Thyroid gland (tissue), 4 donors: ENCODE measurements at regions not wholly inside any gene's neighbourhood (a gene's known extent, or its start where the extent isn't known, plus 50 kb on each side); places are given as distances from the start of the nearest gene placed in this dataset.

Source experiments
- DNase-seq, 2 donors: peaks; one replicate each; pipeline ENCODE4 v3.0.0-alpha.2; 2019
- H3K27ac ChIP-seq, 3 donors: fragments of 200-600 bp; sonication (generic); 1 replicate in 2 of 3; 2 replicates in 1 of 3; pipeline ENCODE4 v1.5.1; 2016 to 2019; ENCODE audit warnings: mild to moderate bottlenecking in 1 of 3, moderate library complexity in 1 of 3
- H3K27me3 ChIP-seq: fragments of 200-600 bp; sonication (generic); one replicate; pipeline ENCODE4 v1.5.1; 2019
- H3K36me3 ChIP-seq, 2 donors: fragments of 200-600 bp; sonication (generic); one replicate each; pipeline ENCODE4 v1.5.1; 2016 to 2019
- H3K4me1 ChIP-seq, 2 donors: fragments of 200-600 bp; sonication (generic); one replicate each; pipeline ENCODE4 v1.5.1; 2017 to 2019
- H3K4me3 ChIP-seq, 3 donors: fragments of 200-600 bp; sonication (generic); replicated peaks in 1 of 3; 1 replicate in 2 of 3; 2 replicates in 1 of 3; pipeline ENCODE4 v1.5.1; 2016; ENCODE audit warnings: mild to moderate bottlenecking in 1 of 3
- H3K9me3 ChIP-seq: fragments of 200-600 bp; sonication (generic); one replicate; pipeline ENCODE4 v1.5.1; 2017
- CTCF ChIP-seq, 6 experiments: fragments of 200-600 bp in 3 of 6; fragments of 450-650 bp in 3 of 6; sonication (generic) in 3 of 6; IDR thresholded peaks; one replicate each; pipeline ENCODE4 v1.5.1; 2016 to 2019; ENCODE audit warnings: antibody characterized with exemption in 6 of 6, mild to moderate bottlenecking in 2 of 6, inconsistent platforms in 1 of 6, moderate library complexity in 1 of 6
- POLR2A ChIP-seq, 2 donors: fragments of 450-650 bp; IDR thresholded peaks; one replicate each; pipeline ENCODE4 v1.6.1; 2017; ENCODE audit warnings: antibody characterized with exemption in 2 of 2, mild to moderate bottlenecking in 2 of 2, moderate library complexity in 1 of 2
- WGBS, 2 donors: methylation state at CpG; one replicate each; pipeline ENCODE4 v1.1.5; 2017; 5-methylcytosine and 5-hydroxymethylcytosine counted together
- intact Hi-C: fragments of 100-400 bp; cut with DNase I; formaldehyde crosslinking; loops from one replicate; pipeline ENCODE4 v1.15.1; 2023

DNA sequence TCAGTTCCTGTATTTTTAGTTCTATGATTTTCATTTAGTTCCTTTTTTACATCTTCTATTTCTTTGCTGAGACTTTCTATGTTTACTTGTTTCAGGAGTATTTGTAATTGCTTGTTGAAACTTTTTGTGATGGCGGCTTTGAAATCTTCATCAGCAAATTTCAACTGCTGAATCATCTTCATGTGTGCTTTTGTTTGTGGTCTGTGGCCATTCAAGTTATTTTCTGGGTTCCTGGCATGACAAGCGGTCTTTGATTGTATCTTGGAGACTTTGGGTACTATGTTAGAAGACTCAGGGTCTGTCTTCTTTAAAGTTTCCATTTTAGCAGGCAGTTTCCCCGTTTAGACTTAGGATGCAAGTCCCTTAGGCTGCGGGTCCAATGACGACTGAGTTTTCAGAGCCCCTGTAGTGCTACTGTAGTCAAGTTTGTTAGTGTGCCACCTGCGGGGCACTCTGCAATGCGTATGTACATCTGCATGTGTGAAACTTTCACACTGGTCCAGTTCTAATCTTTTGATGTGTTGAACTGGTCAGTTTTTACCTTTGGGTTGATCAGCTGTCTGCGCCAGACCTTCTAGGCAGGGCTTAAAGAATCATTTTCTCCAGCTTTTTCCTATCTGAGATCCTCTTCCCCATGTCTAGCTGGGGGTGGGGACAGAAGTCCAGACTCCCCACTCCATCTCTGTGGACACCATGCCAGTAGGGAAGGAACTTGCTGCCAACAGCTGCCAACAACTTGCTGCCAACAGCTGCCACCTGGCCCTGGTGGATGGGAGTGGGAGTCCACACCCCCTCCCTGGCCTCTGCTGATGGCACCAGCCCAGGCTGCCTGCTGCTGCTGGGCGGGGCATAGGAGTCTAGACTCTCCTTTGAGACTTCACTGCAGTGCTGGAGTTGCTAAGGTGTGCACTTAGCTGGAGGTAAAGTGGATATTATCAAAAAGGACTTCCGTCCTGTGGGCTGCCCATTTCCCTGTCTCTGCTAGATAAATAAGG, 190.9 kb downstream of the TJP1 start:
- no peak for TF ChIP-seq POLR2A (IDR thresholded peaks at IDR 0.05)
- TF ChIP-seq CTCF (IDR thresholded peaks at IDR 0.05), result no peak
- H3K4me1 ChIP-seq, result no peaks in the 10 kb centered on the region
- DNase-seq, result peak; percentile 64 to 69
- H3K9me3 ChIP-seq, result no peaks in the 10 kb centered on the region
- intact Hi-C loops, result no loop called here
- no peak overlapping the region for H3K27ac ChIP-seq
- H3K36me3 ChIP-seq, result no peaks in the 10 kb centered on the region
- H3K4me3 ChIP-seq, result no peak overlapping the region
- H3K27me3 ChIP-seq, result no peaks in the 10 kb centered on the region
- 63 to 67% methylated on average over 10 of the region's 10 CpGs for WGBS, 2 donors

DNA sequence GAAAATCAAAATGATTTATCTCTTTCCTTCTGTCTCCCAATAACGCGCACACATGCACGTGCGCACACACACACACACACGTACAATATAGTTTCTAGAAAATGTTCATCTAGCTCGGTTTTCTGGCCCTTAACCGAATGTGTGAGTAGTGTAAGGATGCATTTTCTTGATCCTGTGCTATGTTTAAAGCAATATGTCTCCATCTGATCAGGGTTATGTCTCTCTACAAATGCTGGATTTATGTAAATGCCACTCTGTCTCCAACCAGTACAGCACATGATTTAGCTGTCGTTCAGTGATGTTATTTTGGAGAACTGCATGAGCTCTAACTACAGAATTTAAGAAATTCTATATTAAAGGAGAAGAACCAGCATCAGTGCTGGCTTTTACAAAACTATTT, 198.0 kb downstream of the TJP1 start:
- Histone ChIP-seq H3K27ac (no peak overlapping the region), H3K4me3 (no peak overlapping the region), H3K9me3 (no peaks in the 10 kb centered on the region), H3K27me3 (no peaks in the 10 kb centered on the region), H3K36me3 (no peaks in the 10 kb centered on the region), H3K4me1 (peaks cover 0 to 3% of the 10 kb centered on the region in 2 donors)
- intact Hi-C loops, result no loop called here
- no peak for DNase-seq
- 92 to 95% methylated on average over 8 of the region's 8 CpGs for WGBS, 2 donors
- TF ChIP-seq CTCF (IDR thresholded peaks at IDR 0.05), result no peak
- no peak for TF ChIP-seq POLR2A (IDR thresholded peaks at IDR 0.05)

DNA sequence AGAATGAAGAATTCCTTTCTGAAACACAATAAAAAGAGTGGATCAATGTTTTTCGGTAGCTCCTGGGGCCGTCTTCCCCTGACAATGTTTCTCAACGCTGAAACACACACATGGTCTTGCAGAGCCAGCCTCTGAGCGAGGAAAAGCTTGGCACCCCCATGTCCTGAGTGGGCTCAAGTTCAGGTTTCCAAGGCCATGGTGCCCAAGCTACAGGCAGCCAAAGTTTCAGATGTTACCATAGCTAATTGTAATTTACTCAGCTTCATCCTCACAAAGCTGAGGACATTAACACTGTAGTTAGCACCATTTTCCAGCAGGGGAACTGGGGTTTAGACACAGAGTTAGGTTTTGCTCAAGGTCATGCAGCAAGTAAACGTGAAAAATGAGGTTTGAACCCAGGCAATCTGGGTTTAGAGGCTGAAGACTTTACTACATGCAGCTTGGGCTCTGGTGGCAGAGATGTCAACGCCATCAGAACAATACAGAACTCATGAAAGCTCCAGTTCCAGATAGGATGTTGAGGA, 199.1 kb downstream of the TJP1 start:
- no peak for DNase-seq
- Histone ChIP-seq H3K4me3 (no peak overlapping the region), H3K9me3 (no peaks in the 10 kb centered on the region), H3K27me3 (no peaks in the 10 kb centered on the region), H3K36me3 (no peaks in the 10 kb centered on the region), H3K4me1 (peaks cover 0 to 3% of the 10 kb centered on the region in 2 donors), H3K27ac (no peak overlapping the region)
- TF ChIP-seq CTCF (IDR thresholded peaks at IDR 0.05), result no peak
- no peak for TF ChIP-seq POLR2A (IDR thresholded peaks at IDR 0.05)
- intact Hi-C loops, result no loop called here
- WGBS, 2 donors, result 71 to 90% methylated on average over 6 of the region's 6 CpGs

- 44 to 47% methylated on average over 7 of the region's 7 CpGs for WGBS, 2 donors
- Histone ChIP-seq H3K9me3 (no peaks in the 10 kb centered on the region), H3K27ac (no peak overlapping the region), H3K27me3 (no peaks in the 10 kb centered on the region), H3K36me3 (no peaks in the 10 kb centered on the region), H3K4me3 (no peak overlapping the region), H3K4me1 (peaks cover 0 to 3% of the 10 kb centered on the region in 2 donors)
- intact Hi-C loops, result no loop called here
- TF ChIP-seq CTCF (IDR thresholded peaks at IDR 0.05) (no peak), POLR2A (IDR thresholded peaks at IDR 0.05) (no peak)
- peak; percentile 55 to 60 for DNase-seq
Measured at GRCh38 chr15:29622637-29623036, 199.6 kb downstream of the TJP1 start.

GRCh38 chr15:29621616-29622015, 200.7 kb downstream of the TJP1 start:
- WGBS, 2 donors, result 88 to 90% methylated on average over 5 of the region's 5 CpGs
- H3K27me3 ChIP-seq, result no peaks in the 10 kb centered on the region
- H3K9me3 ChIP-seq, result no peaks in the 10 kb centered on the region
- no peaks in the 10 kb centered on the region for H3K36me3 ChIP-seq
- TF ChIP-seq POLR2A (IDR thresholded peaks at IDR 0.05) (no peak), CTCF (IDR thresholded peaks at IDR 0.05) (no peak)
- no peak overlapping the region for H3K27ac ChIP-seq
- H3K4me3 ChIP-seq, result no peak overlapping the region
- no peak for DNase-seq
- intact Hi-C loops, result no loop called here
- peaks cover 0 to 3% of the 10 kb centered on the region in 2 donors for H3K4me1 ChIP-seq
